ENCODE measurements at regions not wholly inside any gene's neighbourhood (a gene's known extent, or its start where the extent isn't known, plus 50 kb on each side); places are given as distances from the start of the nearest gene placed in this dataset.

GRCh38 chr5:33297760-33298216 is 143.0 kb upstream of the TARS1 start:
- DNase-seq (ENCODE audit: low spot score) = no peak

- DNase-seq (ENCODE audit: low spot score) = peak; percentile 39
These were observed 141.1 kb upstream of the TARS1 start for GRCh38 chr5:33299621-33300208.

- no peak for DNase-seq (ENCODE audit: low spot score)
These were observed 140.5 kb upstream of the TARS1 start for GRCh38 chr5:33300209-33300742.

- DNase-seq (ENCODE audit: low spot score) = no peak
These were observed 137.1 kb upstream of the TARS1 start for GRCh38 chr5:33303579-33304095.

GRCh38 chr5:33304601-33305000 is 136.2 kb upstream of the TARS1 start:
- DNase-seq (ENCODE audit: low spot score) = no peak

- DNase-seq (ENCODE audit: low spot score) = no peak
These were observed 135.2 kb upstream of the TARS1 start for GRCh38 chr5:33305572-33305971.

- DNase-seq (ENCODE audit: low spot score) = peak; percentile 26
These were observed 134.0 kb upstream of the TARS1 start for GRCh38 chr5:33306758-33307157.

GRCh38 chr5:33308586-33308985 is 132.2 kb upstream of the TARS1 start:
- no peak for DNase-seq (ENCODE audit: low spot score)

- no peak for DNase-seq (ENCODE audit: low spot score)
These were observed 131.7 kb upstream of the TARS1 start for GRCh38 chr5:33309068-33309467.

GRCh38 chr5:33309536-33310345 is 131.0 kb upstream of the TARS1 start:
- no peak for DNase-seq (ENCODE audit: low spot score)

- peak; percentile 36 for DNase-seq (ENCODE audit: low spot score)
These were observed 130.3 kb upstream of the TARS1 start for GRCh38 chr5:33310451-33310850.

GRCh38 chr5:33311893-33312292 is 128.9 kb upstream of the TARS1 start:
- DNase-seq (ENCODE audit: low spot score) = peak; percentile 78

GRCh38 chr5:33312571-33313549 is 127.9 kb upstream of the TARS1 start:
- DNase-seq (ENCODE audit: low spot score) = peak; percentile 21

GRCh38 chr5:33315189-33315588 is 125.6 kb upstream of the TARS1 start:
- DNase-seq (ENCODE audit: low spot score) = no peak

GRCh38 chr5:33316773-33317172 is 124.0 kb upstream of the TARS1 start:
- no peak for DNase-seq (ENCODE audit: low spot score)

GRCh38 chr5:33317271-33317670 is 123.5 kb upstream of the TARS1 start:
- DNase-seq (ENCODE audit: low spot score) = no peak

GRCh38 chr5:33319151-33319550 is 121.6 kb upstream of the TARS1 start:
- no peak for DNase-seq (ENCODE audit: low spot score)

- peak; percentile 14 for DNase-seq (ENCODE audit: low spot score)
These were observed 120.9 kb upstream of the TARS1 start for GRCh38 chr5:33319841-33320240.

- peak; percentile 94 for DNase-seq (ENCODE audit: low spot score)
These were observed 119.7 kb upstream of the TARS1 start for GRCh38 chr5:33321026-33321425.

GRCh38 chr5:33322632-33323031 is 118.1 kb upstream of the TARS1 start:
- DNase-seq (ENCODE audit: low spot score) = no peak

GRCh38 chr5:33324667-33325307 is 116.0 kb upstream of the TARS1 start:
- no peak for DNase-seq (ENCODE audit: low spot score)

Data from AG08395 (cell line).